22Rv1 (cell line): ENCODE measurements at regions not wholly inside any gene's neighbourhood (a gene's known extent, or its start where the extent isn't known, plus 50 kb on each side); places are given as distances from the start of the nearest gene placed in this dataset.

Source experiments
- H3K27ac ChIP-seq: fragments of 450-650 bp; 2 replicates; pipeline ENCODE4 v1.5.1; 2017
- CTCF ChIP-seq: fragments of 450-650 bp; IDR thresholded peaks from 2 replicates; pipeline ENCODE4 v1.5.1; 2017; ENCODE audit warnings: mild to moderate bottlenecking
- ZFX ChIP-seq: fragments of 450-650 bp; IDR thresholded peaks from 2 replicates; pipeline ENCODE4 v1.6.1; 2017; ENCODE audit warnings: antibody characterized with exemption, borderline replicate concordance

- H3K27ac ChIP-seq, result no peak overlapping the region
- no peak for TF ChIP-seq ZFX
These were observed 547.4 kb downstream of the TLE1 start for GRCh38 chr9:81141961-81142360.

GRCh38 chr9:81137976-81138568 is 551.3 kb downstream of the TLE1 start:
- H3K27ac ChIP-seq, result no peak overlapping the region
- TF ChIP-seq ZFX (no peak), CTCF (no peak)

- no peak for TF ChIP-seq ZFX
- TF ChIP-seq CTCF, result no peak
- no peak overlapping the region for H3K27ac ChIP-seq
These were observed 556.6 kb downstream of the TLE1 start for GRCh38 chr9:81132796-81133195.

- no peak overlapping the region for H3K27ac ChIP-seq
- TF ChIP-seq CTCF (no peak), ZFX (no peak)
These were observed 557.0 kb downstream of the TLE1 start for GRCh38 chr9:81132318-81132717.

- H3K27ac ChIP-seq, result no peak overlapping the region
- TF ChIP-seq ZFX (no peak), CTCF (no peak)
These were observed 560.6 kb downstream of the TLE1 start for GRCh38 chr9:81128701-81129100.

- H3K27ac ChIP-seq, result no peak overlapping the region
These were observed 563.8 kb downstream of the TLE1 start for GRCh38 chr9:81125446-81126092.

GRCh38 chr9:81123526-81123925 is 565.8 kb downstream of the TLE1 start:
- TF ChIP-seq CTCF (no peak), ZFX (no peak)
- H3K27ac ChIP-seq, result no peak overlapping the region

More at GRCh38 chr9:81125446-81126092, 563.8 kb downstream of the TLE1 start:
- TF ChIP-seq ZFX (no peak), CTCF (no peak)
